ENCODE measurements at regions not wholly inside any gene's neighbourhood (a gene's known extent, or its start where the extent isn't known, plus 50 kb on each side); places are given as distances from the start of the nearest gene placed in this dataset.

DNA sequence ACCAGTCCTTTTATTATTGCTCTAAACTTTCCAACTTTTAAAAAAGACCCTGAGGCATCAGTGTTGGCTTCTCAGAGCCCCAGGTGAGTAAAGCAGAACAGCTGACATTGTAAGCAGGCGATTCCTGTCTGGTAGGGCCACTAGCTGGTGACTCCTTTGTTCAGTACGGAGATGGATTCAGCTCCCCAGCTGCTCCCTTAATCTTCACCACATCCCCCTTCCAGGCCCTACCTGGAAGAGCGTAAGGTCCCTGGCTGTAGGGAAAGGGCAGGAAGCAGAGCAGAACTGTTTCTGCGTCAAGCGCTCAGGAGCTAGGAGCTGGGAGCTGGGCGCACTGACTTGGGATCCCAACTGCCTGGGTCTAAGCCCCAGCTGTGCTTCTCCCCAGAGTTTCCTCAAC, 203.7 kb upstream of the TAS2R1 start:
- H3K4me3 ChIP-seq (ENCODE audit: low read depth, low read length) = no peak overlapping the region
- no peak for DNase-seq (ENCODE audit: low read depth, low spot score)
- TF ChIP-seq, protein P1, sequence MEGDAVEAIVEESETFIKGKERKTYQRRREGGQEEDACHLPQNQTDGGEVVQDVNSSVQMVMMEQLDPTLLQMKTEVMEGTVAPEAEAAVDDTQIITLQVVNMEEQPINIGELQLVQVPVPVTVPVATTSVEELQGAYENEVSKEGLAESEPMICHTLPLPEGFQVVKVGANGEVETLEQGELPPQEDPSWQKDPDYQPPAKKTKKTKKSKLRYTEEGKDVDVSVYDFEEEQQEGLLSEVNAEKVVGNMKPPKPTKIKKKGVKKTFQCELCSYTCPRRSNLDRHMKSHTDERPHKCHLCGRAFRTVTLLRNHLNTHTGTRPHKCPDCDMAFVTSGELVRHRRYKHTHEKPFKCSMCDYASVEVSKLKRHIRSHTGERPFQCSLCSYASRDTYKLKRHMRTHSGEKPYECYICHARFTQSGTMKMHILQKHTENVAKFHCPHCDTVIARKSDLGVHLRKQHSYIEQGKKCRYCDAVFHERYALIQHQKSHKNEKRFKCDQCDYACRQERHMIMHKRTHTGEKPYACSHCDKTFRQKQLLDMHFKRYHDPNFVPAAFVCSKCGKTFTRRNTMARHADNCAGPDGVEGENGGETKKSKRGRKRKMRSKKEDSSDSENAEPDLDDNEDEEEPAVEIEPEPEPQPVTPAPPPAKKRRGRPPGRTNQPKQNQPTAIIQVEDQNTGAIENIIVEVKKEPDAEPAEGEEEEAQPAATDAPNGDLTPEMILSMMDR (IDR thresholded peaks at IDR 0.05; ENCODE audit: low read depth, low read length) = no peak
- in situ Hi-C loops (cut with HindIII; ENCODE audit: low sequenced_read_pairs) = no loop called here

DNA sequence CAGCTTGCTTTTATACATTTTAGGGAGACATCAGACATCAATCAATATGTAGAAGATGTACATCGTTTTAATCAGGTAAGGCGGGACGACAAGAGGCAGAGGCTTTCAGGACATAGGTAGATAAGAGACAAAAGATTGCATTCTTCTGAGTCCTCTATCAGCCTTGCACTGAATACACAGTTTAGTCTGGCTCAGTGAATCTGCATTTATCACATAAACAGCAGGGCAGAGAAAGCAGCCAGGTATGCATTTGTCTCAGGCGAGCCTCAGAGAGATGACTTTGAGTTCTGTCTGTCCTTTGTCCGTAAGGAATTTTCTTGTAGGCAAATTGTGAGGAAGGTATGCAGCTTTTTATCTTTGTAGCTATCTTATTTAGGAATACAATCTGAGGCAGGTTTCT, 202.8 kb upstream of the TAS2R1 start:
- in situ Hi-C loops (cut with HindIII; ENCODE audit: low sequenced_read_pairs) = no loop called here
- H3K4me3 ChIP-seq (ENCODE audit: low read depth, low read length) = no peak overlapping the region
- no peak for DNase-seq (ENCODE audit: low read depth, low spot score)
- TF ChIP-seq, protein P1 (IDR thresholded peaks at IDR 0.05; ENCODE audit: low read depth, low read length) = no peak

DNA sequence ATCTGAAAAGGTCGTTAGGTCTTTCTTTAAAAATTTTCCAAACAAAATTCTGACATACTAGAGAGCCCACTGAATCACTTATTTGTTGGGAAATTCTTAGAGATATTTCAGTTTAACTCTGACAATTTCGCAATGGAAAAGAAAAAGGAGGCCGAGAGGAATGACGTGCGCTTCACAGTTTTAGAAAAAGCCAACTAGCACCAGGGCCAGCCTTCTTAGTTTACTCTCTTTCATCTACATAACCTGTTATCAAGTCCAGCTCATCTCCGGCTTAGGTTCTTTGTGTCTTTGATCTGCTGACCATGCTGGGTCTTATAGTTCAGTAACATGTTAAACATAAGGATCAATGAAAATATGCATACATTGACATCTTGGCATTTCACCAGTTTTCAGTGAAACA, 201.7 kb upstream of the TAS2R1 start:
- DNase-seq (ENCODE audit: low read depth, low spot score) = no peak
- in situ Hi-C loops (cut with HindIII; ENCODE audit: low sequenced_read_pairs) = no loop called here
- TF ChIP-seq, protein P1 (IDR thresholded peaks at IDR 0.05; ENCODE audit: low read depth, low read length) = no peak
- no peak overlapping the region for H3K4me3 ChIP-seq (ENCODE audit: low read depth, low read length)

DNA sequence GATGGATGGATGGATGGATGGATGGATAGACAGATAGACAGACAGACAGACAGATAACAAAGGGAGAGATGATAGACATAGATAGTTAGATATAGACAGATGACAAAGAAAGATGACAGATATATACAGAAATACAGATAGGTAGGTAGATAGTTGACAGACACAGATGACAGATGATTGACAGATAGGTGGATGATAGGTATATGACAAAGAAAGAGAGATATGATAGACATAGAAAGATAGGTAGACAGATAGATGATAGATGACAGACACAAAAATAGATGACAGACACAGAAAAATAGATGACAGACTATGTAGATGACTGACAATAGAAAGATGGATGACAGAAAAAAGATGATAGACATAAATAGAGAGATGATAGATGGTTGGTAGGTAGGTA, 200.0 kb upstream of the TAS2R1 start:
- DNase-seq (ENCODE audit: low read depth, low spot score) = no peak
- in situ Hi-C loops (cut with HindIII; ENCODE audit: low sequenced_read_pairs) = no loop called here
- H3K4me3 ChIP-seq (ENCODE audit: low read depth, low read length) = no peak overlapping the region
- TF ChIP-seq, protein P1 (IDR thresholded peaks at IDR 0.05; ENCODE audit: low read depth, low read length) = no peak

DNA sequence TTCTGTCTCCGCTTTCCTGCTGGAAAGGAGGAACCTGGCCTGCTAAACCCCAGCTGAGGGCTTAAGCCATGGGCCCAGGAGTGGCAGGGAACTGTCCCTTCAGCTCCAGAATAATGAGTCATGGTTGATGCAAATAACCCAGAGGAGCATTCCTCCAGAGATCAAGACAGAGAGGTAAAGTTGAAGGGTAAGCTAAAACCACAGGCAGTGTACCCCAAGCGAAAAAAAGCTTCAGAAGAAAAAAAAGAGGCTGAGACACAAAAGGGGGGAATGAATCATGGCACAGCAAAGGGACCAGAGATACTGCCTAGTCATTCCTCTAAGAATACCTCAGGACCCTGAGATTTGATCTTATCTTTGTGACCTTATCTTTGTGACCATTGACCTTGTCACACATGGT, 199.5 kb upstream of the TAS2R1 start:
- TF ChIP-seq, protein P1 (IDR thresholded peaks at IDR 0.05; ENCODE audit: low read depth, low read length) = no peak
- in situ Hi-C loops (cut with HindIII; ENCODE audit: low sequenced_read_pairs) = no loop called here
- no peak overlapping the region for H3K4me3 ChIP-seq (ENCODE audit: low read depth, low read length)
- no peak for DNase-seq (ENCODE audit: low read depth, low spot score)

DNA sequence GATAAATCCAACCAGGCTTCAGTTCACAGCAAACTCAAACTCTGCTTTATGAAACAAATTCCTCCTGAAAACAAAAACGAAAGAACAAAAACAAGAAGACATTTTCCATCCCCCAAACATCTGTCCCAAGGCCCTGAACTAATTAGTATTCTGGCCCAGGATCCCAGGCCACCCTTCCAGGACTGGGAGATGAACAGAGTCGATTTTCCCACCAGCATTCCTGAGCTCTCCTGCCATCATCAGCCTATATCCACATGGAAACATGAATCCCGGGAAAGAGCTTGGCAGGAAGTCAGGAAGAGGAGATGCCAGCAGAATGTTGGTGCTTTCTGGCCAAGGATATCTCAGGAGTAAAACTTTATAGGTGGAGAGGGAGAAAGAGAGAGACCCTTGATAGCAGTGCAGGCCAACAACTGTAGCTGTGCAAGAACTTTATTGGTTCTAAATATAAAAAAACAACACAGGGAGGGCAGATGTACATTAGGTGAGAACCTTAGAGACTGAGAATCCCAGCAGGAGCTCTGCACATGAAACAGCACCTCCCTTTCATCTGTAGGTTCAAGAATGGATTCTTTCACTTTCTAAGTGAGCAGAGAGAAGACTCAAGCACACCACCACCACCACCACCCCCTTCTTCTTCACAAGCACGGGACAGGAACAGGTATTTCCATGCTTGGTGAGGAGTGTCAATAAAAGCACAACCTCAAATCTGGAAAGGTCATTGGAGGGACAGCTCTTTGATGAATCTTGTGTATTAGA, 190.7 kb upstream of the TAS2R1 start:
- TF ChIP-seq, protein P1 (IDR thresholded peaks at IDR 0.05; ENCODE audit: low read depth, low read length) = no peak
- no peak overlapping the region for H3K4me3 ChIP-seq (ENCODE audit: low read depth, low read length)
- no peak for DNase-seq (ENCODE audit: low read depth, low spot score)
- in situ Hi-C loops (cut with HindIII; ENCODE audit: low sequenced_read_pairs) = no loop called here

Measured in astrocyte of the spinal cord (primary cell).